Activated CD8-positive, alpha-beta T cell treated with anti-CD3 and anti-CD28 coated beads, Interleukin-2, amount 10 ng/mL, durations not matched to agents 7 days and 5 days (primary cell): ENCODE measurements at regions not wholly inside any gene's neighbourhood (a gene's known extent, or its start where the extent isn't known, plus 50 kb on each side); places are given as distances from the start of the nearest gene placed in this dataset.

Experiments
- ATAC-seq: fragments of 150-1000 bp; cut with Tn5 transposase; one replicate; pipeline ENCODE4 v1.10.0; 2021; ENCODE audit warnings: moderate library complexity
- CTCF ChIA-PET: fragments of 350-600 bp; sonication (Branson Sonifier 250); formaldehyde crosslinking; loops from one replicate; lab custom pipeline; 2021; ENCODE audit warnings: antibody characterized with exemption; lab: Charles Lee
- POLR2A ChIA-PET: fragments of 350-600 bp; sonication (Branson Sonifier 250); formaldehyde crosslinking; loops from one replicate; lab custom pipeline; 2021; ENCODE audit warnings: antibody characterized with exemption; lab: Charles Lee
- DNase-seq: peaks from one replicate; pipeline ENCODE4 v3.0.0-alpha.2; 2020
- H3K27ac Mint-ChIP-seq: one replicate; pipeline ENCODE4 v1.8.0; 2021; ENCODE audit warnings: mild to moderate bottlenecking, mixed read lengths
- H3K27me3 Mint-ChIP-seq: one replicate; pipeline ENCODE4 v1.8.0; 2021; ENCODE audit warnings: low read depth, mixed read lengths
- H3K36me3 Mint-ChIP-seq: one replicate; pipeline ENCODE4 v1.8.0; 2021; ENCODE audit warnings: low read depth, mixed read lengths
- H3K4me1 Mint-ChIP-seq: one replicate; pipeline ENCODE4 v1.8.0; 2021; ENCODE audit warnings: low read depth, mixed read lengths
- H3K4me3 Mint-ChIP-seq: one replicate; pipeline ENCODE4 v1.8.0; 2021; ENCODE audit warnings: mild to moderate bottlenecking, mixed read lengths
- H3K9me3 Mint-ChIP-seq: one replicate; pipeline ENCODE4 v1.8.0; 2022; ENCODE audit warnings: mixed read lengths; ENCODE audit not compliant: insufficient read depth

DNA sequence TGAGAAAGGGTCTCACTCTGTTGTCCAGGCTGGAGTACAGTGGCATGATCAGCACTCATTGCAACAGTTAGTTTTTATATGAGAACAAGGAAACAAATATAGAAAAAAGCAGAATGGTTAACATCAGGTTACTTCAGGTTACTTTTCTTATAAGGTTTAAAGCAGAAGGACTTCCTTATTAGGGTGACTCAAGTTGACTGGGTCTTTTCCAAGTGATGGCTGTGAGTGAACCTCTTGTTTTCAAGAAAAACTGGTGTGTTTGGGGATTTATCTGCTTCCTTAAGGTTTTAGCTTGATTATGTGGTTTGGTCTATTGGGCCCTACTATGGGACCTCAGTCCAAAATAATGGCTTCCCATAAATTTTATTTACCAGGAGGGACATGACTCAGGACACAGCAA lies 99.2 kb downstream of the ARRDC3 start:
- Mint-ChIP-seq H3K4me3 (no peak overlapping the region), H3K27ac (no peak overlapping the region), H3K4me1 (peaks cover 20% of the 10 kb centered on the region), H3K9me3 (peaks cover 21% of the 10 kb centered on the region), H3K36me3 (peaks cover 4% of the 10 kb centered on the region), H3K27me3 (no peaks in the 10 kb centered on the region)
- POLR2A ChIA-PET: interaction anchor here (1.0 kb wide), 1 partner anchor 99 kb away, joined by 3 read pairs; the partner anchor contains the start of gene ARRDC3
- DNase-seq: no peak
- ATAC-seq: no peak
- CTCF ChIA-PET: interaction anchor here (1.0 to 1.4 kb wide), 2 partner anchors 13 to 101 kb away, joined by 3 to 4 read pairs; no protein-coding TSS in a partner anchor

DNA sequence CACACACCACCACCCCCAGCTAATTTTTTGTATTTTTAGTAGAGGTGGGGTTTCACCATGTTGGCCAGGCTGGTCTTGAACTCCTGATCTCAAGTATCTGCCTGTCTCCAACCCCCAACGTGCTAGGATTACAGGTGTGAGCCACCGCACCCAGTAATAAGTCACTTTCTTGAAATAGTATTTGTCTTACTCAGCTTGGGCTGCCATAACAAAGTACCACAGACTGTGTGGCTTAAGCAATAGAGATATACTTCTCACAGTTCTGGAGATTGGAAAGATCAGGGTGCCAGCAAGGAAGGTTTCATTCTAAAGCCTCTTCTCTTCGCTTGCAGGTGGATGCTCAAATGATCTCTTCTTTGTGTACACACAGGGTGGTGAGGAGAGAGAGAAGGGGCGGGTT lies 99.8 kb downstream of the ARRDC3 start:
- DNase-seq (no peak), ATAC-seq (no peak)
- no peak overlapping the region for H3K27ac Mint-ChIP-seq
- peaks cover 20% of the 10 kb centered on the region for H3K4me1 Mint-ChIP-seq
- peaks cover 21% of the 10 kb centered on the region for H3K9me3 Mint-ChIP-seq
- no peaks in the 10 kb centered on the region for H3K27me3 Mint-ChIP-seq
- no peak overlapping the region for H3K4me3 Mint-ChIP-seq
- H3K36me3 Mint-ChIP-seq: peaks cover 4% of the 10 kb centered on the region
- POLR2A ChIA-PET: no interaction called here
- CTCF ChIA-PET: interaction anchor here (0.6 to 2.0 kb wide), 4 partner anchors 8 to 101 kb away, joined by 3 to 8 read pairs (median 4); no protein-coding TSS in a partner anchor

DNA sequence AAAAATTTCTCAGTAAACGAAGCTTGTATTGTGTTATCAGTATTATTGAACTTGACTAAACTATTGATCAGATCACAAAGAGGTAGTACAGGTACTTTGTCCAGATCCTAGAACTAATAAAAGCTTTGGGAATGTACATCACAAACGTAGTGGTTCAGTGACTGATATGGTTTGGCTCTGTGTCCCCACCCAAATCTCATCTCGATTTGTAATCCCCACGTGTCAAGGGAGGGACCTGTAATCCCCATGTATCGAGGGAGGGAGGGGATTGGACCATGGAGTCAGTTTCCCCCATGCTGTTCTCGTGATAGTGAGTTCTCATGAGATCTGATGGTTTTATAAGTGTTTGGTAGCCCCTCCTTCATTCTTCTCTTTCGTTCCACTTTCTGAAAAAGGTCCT lies 100.9 kb downstream of the ARRDC3 start:
- Mint-ChIP-seq H3K27ac (no peak overlapping the region), H3K36me3 (peaks cover 4% of the 10 kb centered on the region), H3K27me3 (no peaks in the 10 kb centered on the region), H3K9me3 (peaks cover 14% of the 10 kb centered on the region), H3K4me3 (no peak overlapping the region), H3K4me1 (peaks cover 20% of the 10 kb centered on the region)
- ChIA-PET CTCF (interaction anchor here (2.0 kb wide), 1 partner anchor 9 kb away, joined by 8 read pairs; no protein-coding TSS in a partner anchor), POLR2A (interaction anchor here (3.7 kb wide), 1 partner anchor 98 kb away, joined by 36 read pairs; no protein-coding TSS in a partner anchor)
- ATAC-seq (no peak), DNase-seq (no peak)

DNA sequence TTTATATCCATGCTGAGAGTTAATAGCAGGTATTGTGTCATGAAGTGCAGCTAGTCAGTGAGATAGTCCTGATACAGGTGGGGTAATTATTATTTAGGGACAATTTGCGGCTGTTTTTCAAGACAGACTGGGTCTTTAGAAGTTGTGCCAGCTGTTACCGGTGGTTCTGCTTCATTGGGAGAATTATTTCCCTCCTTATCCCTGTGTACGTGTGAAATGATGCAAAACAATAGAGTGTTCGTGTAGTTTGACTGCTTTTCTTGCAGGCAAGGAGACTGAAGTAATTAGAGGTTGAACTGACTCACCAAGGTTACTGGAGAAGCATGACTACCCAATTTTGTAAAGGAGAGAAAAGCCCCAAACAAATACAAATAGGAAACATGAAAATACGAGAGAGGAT lies 101.7 kb downstream of the ARRDC3 start:
- peaks cover 10% of the 10 kb centered on the region for H3K9me3 Mint-ChIP-seq
- no peaks in the 10 kb centered on the region for H3K27me3 Mint-ChIP-seq
- no peak for ATAC-seq
- ChIA-PET CTCF (interaction anchor here (1.4 to 2.6 kb wide), 5 partner anchors 10 to 103 kb away, joined by 4 to 18 read pairs (median 8); partner anchors contain the start of gene ARRDC3), POLR2A (interaction anchor here (2.0 to 3.7 kb wide), 3 partner anchors 30 to 101 kb away, joined by 9 to 36 read pairs (median 23); partner anchors contain the start of gene ARRDC3)
- peaks cover 4% of the 10 kb centered on the region for H3K36me3 Mint-ChIP-seq
- H3K4me3 Mint-ChIP-seq: no peak overlapping the region
- H3K27ac Mint-ChIP-seq: no peak overlapping the region
- no peak for DNase-seq
- peaks cover 20% of the 10 kb centered on the region for H3K4me1 Mint-ChIP-seq

DNA sequence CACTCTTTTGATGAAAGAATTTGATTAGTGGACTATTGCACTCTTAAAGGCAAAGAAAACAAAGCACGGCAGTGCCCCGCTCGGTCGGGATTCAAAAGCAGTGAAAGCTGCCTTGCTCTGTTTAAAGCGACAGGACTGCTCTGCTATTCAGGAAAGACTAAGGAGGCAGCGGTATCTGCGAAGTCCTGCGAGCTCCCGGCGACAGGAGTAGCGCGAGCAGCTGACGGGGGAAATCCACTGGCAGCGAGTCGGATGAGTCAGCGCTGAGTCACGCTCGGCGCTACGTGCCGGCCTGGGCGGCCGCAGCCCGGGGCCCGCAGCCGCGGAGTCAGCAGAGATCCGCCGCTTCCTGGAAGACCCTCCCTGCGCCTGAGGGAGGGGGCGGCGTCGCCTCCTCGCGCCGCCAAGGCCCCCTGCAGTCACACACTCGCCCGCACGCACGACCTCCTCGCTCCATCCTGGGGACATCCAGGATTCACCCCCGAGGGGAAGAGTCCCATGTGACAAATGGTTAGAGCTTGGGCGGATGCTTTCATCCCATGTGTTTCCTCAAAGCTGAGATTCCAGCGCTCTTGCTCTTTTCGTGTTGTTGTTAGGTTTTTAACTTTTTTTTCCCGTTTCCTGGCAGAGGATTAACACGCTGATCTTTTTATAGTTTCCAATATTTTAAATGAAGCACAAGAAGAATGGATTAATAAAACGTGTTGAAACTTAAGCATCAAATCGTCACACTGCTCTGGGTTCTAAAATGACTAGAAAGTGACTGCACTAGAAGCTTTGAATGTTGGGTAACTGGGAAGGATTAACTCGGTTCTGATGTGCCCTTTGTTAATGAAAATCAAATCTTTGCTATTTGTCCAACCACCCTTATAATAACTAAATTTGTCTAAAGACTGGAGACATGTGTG lies 102.5 kb downstream of the ARRDC3 start:
- DNase-seq (peak; percentile 85), ATAC-seq (peak; percentile 93)
- H3K27me3 Mint-ChIP-seq: peaks cover 2% of the 10 kb centered on the region
- H3K4me3 Mint-ChIP-seq: peak overlapping the region; percentile 79
- H3K27ac Mint-ChIP-seq: peak overlapping the region; percentile 76
- H3K4me1 Mint-ChIP-seq: peaks cover 22% of the 10 kb centered on the region
- H3K9me3 Mint-ChIP-seq: peaks cover 10% of the 10 kb centered on the region
- H3K36me3 Mint-ChIP-seq: peaks cover 2% of the 10 kb centered on the region
- CTCF ChIA-PET: interaction anchor here (0.6 to 2.6 kb wide), 5 partner anchors 11 to 104 kb away, joined by 3 to 18 read pairs (median 5); partner anchors contain the start of gene ARRDC3
- POLR2A ChIA-PET: interaction anchor here (0.9 to 3.7 kb wide), 8 partner anchors 9 to 104 kb away, joined by 3 to 36 read pairs (median 5); partner anchors contain the start of gene ARRDC3

DNA sequence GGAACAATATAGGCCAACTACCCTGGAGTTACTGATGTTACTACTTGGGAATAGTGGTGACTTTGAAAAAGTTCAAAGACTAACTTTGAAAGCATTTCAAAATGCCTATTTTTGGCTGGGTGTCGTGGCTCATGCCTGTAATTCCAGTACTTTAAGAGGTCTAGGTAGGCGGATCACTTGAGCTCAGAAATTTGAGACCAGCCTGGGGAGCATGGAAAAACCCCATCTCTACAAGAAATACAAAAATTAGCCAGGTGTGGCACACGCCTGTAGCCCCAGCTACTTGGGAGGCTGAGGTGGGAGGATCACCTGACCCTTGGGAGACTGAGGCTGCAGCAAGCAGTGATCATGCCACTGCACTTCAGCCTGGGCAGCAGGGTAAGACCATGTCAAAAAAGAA lies 105.3 kb downstream of the ARRDC3 start:
- no peak overlapping the region for H3K27ac Mint-ChIP-seq
- peaks cover 2% of the 10 kb centered on the region for H3K36me3 Mint-ChIP-seq
- POLR2A ChIA-PET: no interaction called here
- no peaks in the 10 kb centered on the region for H3K9me3 Mint-ChIP-seq
- no peak for ATAC-seq
- no peak overlapping the region for H3K4me3 Mint-ChIP-seq
- CTCF ChIA-PET: interaction anchor here (1.3 kb wide), 1 partner anchor 9 kb away, joined by 4 read pairs; no protein-coding TSS in a partner anchor
- H3K4me1 Mint-ChIP-seq: peaks cover 27% of the 10 kb centered on the region
- no peak for DNase-seq
- peaks cover 2% of the 10 kb centered on the region for H3K27me3 Mint-ChIP-seq

DNA sequence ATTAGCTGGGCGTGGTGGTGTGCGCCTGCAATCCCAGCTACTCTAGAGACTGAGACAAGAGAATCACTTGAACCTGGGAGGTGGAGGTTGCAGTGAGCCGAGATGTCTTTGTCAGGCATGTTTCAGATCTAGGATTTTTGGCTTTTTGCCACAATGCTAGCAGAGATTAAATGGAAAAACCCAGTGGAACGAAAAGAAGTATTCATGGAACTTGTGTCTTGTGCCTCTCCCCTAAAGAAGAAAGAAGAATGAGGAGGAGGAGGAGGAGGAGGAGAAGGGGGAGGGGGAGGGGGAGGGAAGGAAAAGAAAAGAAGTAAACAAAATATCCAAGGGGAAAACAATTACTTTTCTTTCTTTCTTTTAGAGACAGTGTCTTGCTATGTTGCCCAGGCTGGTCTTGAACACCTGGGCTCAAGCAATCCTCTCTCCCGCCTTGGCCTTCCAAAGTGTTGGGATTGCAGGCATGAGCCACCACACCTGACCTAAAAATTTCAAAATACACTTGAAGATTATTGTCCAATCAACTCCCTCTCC lies 106.0 kb downstream of the ARRDC3 start:
- Mint-ChIP-seq H3K4me3 (no peak overlapping the region), H3K9me3 (no peaks in the 10 kb centered on the region), H3K27me3 (peaks cover 2% of the 10 kb centered on the region), H3K27ac (no peak overlapping the region), H3K4me1 (peaks cover 30% of the 10 kb centered on the region), H3K36me3 (peaks cover 2% of the 10 kb centered on the region)
- ChIA-PET CTCF (interaction anchor here (1.3 kb wide), 1 partner anchor 8 kb away, joined by 4 read pairs; no protein-coding TSS in a partner anchor), POLR2A (no interaction called here)
- ATAC-seq: no peak
- no peak for DNase-seq

DNA sequence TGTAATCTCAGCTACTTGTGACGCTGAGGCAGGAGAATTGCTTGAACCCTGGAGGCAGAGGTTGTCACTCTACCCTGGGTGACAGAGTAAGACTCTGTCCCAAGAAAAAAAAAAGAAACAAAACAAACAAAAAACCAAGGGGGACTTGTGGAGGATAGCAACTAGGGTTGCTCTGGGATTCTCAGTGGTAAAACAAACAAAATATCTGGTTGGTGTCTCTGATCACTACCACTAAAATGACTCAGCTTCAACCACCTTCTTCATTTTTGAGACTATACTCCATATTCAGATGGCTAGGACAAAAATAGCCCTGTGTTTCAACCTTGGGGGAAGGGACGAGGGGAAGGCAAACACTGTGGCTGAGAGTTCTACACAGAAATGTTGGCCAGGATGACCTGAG lies 110.3 kb downstream of the ARRDC3 start:
- ChIA-PET CTCF (interaction anchor here (1.2 to 3.0 kb wide), 2 partner anchors 53 to 112 kb away, joined by 3 to 20 read pairs; no protein-coding TSS in a partner anchor), POLR2A (interaction anchor here (0.8 to 3.7 kb wide), 6 partner anchors 37 to 112 kb away, joined by 3 to 16 read pairs (median 7); partner anchors contain the start of gene ARRDC3)
- Mint-ChIP-seq H3K4me3 (no peak overlapping the region), H3K27me3 (peaks cover 2% of the 10 kb centered on the region), H3K36me3 (peaks cover 2% of the 10 kb centered on the region), H3K27ac (no peak overlapping the region), H3K9me3 (no peaks in the 10 kb centered on the region), H3K4me1 (peaks cover 26% of the 10 kb centered on the region)
- DNase-seq (peak; percentile 31), ATAC-seq (peak; percentile 74)

DNA sequence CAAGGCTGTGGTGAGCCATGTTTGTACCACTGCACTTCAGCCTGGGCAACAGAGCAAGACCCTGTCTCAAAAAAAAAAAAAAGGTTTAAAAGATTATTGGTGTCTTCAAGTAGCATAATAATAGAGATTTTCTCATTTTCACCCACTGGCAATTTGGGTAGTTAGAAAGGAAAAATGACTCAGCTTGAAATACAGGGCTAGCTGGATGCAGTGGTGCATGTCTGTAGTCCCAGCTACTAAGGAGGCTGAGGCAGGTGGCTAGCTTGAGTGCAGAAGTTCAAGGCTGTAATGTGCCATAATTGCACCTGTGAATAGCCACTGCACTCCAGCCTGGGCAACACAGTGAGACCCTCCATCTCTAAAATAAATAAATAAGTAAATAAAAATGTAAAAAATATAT lies 111.1 kb downstream of the ARRDC3 start:
- ATAC-seq: no peak
- DNase-seq: no peak
- Mint-ChIP-seq H3K27ac (no peak overlapping the region), H3K27me3 (peaks cover 2% of the 10 kb centered on the region), H3K4me3 (no peak overlapping the region), H3K9me3 (no peaks in the 10 kb centered on the region), H3K4me1 (peaks cover 29% of the 10 kb centered on the region), H3K36me3 (peaks cover 2% of the 10 kb centered on the region)
- POLR2A ChIA-PET: interaction anchor here (0.6 to 3.7 kb wide), 6 partner anchors 9 to 111 kb away, joined by 3 to 16 read pairs (median 8); partner anchors contain the start of gene ARRDC3
- CTCF ChIA-PET: interaction anchor here (1.2 to 3.0 kb wide), 2 partner anchors 52 to 113 kb away, joined by 3 to 20 read pairs; no protein-coding TSS in a partner anchor

DNA sequence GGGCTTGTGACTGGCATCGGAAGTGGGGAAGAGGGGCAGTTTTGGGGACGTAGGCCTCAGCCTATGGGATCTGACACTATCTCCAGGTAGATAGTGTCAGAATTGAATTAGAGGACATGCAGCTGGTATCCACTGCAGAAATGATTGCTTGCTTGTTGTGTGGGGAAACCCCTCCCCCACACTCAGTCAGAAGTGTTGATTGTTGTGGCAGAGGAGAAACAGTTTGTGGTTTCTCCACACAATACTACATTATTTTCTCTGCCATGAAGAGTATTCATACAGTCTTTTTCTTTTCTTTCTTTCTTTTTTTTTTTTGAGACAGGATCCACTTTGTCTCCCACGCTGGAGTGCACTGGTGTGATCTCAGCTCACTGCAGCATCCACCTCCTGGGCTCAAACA lies 113.9 kb downstream of the ARRDC3 start:
- Mint-ChIP-seq H3K36me3 (peaks cover 2% of the 10 kb centered on the region), H3K4me3 (no peak overlapping the region), H3K9me3 (no peaks in the 10 kb centered on the region), H3K4me1 (peaks cover 38% of the 10 kb centered on the region), H3K27ac (no peak overlapping the region), H3K27me3 (no peaks in the 10 kb centered on the region)
- ChIA-PET CTCF (interaction anchor here (0.6 to 4.9 kb wide), 7 partner anchors 9 to 115 kb away, joined by 3 to 38 read pairs (median 3); partner anchors contain the start of gene ARRDC3), POLR2A (interaction anchor here (0.8 to 2.3 kb wide), 6 partner anchors 10 to 114 kb away, joined by 3 to 18 read pairs (median 5); partner anchors contain the start of gene ARRDC3)
- DNase-seq (peak; percentile 43), ATAC-seq (peak; percentile 29)

DNA sequence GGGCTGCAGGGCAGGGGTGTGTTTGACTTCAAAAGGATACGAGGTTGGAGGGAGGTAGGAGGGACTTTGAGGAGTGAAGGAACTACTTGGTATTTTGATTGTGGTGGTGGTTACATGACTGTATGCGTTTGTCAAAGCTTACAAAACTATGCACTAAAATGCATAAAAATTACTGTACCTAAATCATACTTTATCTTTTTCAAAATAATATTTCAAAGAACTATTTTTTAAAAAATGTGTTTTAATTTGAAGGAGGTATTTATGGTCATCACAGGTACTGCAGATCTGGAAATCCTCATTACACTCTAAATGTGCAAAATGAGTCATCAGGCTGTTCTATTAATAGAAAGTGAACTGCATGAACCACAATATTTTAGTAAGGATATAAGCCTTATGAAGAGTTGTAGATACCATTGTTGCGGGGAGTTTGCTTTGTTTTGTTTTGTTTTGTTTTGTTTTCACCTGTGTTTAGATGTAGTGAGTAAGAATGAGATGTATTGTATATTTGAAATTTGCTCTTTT lies 116.9 kb downstream of the ARRDC3 start:
- CTCF ChIA-PET: interaction anchor here (0.7 to 4.9 kb wide), 4 partner anchors 14 to 124 kb away, joined by 3 to 38 read pairs (median 4); partner anchors contain the start of gene ARRDC3
- no peak overlapping the region for H3K4me3 Mint-ChIP-seq
- no peaks in the 10 kb centered on the region for H3K9me3 Mint-ChIP-seq
- peaks cover 31% of the 10 kb centered on the region for H3K4me1 Mint-ChIP-seq
- DNase-seq (no peak), ATAC-seq (peak; percentile 80)
- H3K27me3 Mint-ChIP-seq: peaks cover 3% of the 10 kb centered on the region
- POLR2A ChIA-PET: no interaction called here
- H3K36me3 Mint-ChIP-seq: no peaks in the 10 kb centered on the region
- H3K27ac Mint-ChIP-seq: no peak overlapping the region
